LNCaP clone FGC (cell line): ENCODE measurements at regions not wholly inside any gene's neighbourhood (a gene's known extent, or its start where the extent isn't known, plus 50 kb on each side); places are given as distances from the start of the nearest gene placed in this dataset.
"Not testable (repeated sequence)": the region's sequence is repeated elsewhere in the genome, so short reads cannot be mapped to it uniquely, and the experiment has no call there.

Source experiments
- DNase-seq: peaks from one replicate; pipeline ENCODE4 v3.0.0-alpha.2; 2011; ENCODE audit warnings: low read depth
- H3K4me3 ChIP-seq: 2 replicates; pipeline ENCODE4 v1.5.1; 2011; ENCODE audit warnings: mild to moderate bottlenecking, low read depth, low read length, control low read depth
- CTCF ChIP-seq: IDR thresholded peaks from 2 replicates; pipeline ENCODE4 v1.5.1; 2012; ENCODE audit warnings: mild to moderate bottlenecking; ENCODE audit not compliant: control insufficient read depth, insufficient read depth; ENCODE audit errors: extremely low read depth

- H3K4me3 ChIP-seq = no peak overlapping the region
- no peak for TF ChIP-seq CTCF
- DNase-seq = no peak
Observed at GRCh38 chr1:239977416-239977815, 114.3 kb upstream of the FMN2 start.

GRCh38 chr1:239979456-239979855 is 112.2 kb upstream of the FMN2 start:
- no peak overlapping the region for H3K4me3 ChIP-seq
- TF ChIP-seq CTCF = no peak
- no peak for DNase-seq

- no peak for TF ChIP-seq CTCF
- no peak overlapping the region for H3K4me3 ChIP-seq
- no peak for DNase-seq
Observed at GRCh38 chr1:239982762-239983161, 108.9 kb upstream of the FMN2 start.

DNA sequence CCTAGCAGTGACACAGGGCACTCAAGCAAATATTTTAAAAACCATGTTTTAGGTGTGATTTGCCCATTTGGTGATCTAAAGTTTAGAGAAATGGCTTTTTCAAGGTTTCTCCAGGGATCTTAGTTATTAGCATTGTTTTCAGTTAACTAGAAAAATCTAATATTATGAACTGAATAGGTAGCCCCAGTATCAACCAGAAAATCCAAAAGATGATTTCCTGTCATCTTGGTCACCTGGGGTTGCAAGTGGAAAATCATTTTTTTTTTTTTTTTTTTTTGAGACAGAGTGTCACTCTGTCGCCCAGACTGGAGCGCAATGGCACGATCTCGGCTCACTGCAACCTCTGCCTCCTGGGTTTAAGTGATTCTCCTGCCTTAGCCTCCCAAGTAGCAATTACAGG is 106.6 kb upstream of the FMN2 start:
- DNase-seq = no peak
- no peak overlapping the region for H3K4me3 ChIP-seq
- TF ChIP-seq CTCF = no peak

- DNase-seq = peak; percentile 21
- H3K4me3 ChIP-seq = no peak overlapping the region
- TF ChIP-seq CTCF = peak; percentile 70
Observed at GRCh38 chr1:239987103-239987745, 104.5 kb upstream of the FMN2 start.

DNA sequence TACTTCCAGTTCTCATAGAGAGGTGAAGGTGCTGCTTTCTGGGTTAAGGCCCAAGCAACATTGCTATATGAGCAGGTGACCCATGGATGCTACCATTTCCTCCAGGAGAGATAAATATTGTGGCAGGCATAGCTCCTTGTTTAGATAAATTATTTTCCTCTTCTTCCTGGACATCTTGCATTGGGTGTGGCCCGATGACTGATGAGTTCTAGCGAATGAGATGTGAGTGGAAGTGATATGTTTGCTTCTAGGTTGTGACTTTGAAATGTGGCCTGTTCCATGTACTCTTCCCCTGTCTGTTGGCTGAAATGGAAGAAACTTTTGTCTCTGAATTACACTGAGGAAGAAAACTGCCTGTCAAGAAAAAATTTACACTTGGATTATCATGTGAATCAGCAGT is 101.7 kb upstream of the FMN2 start:
- no peak for DNase-seq
- no peak for TF ChIP-seq CTCF
- H3K4me3 ChIP-seq = no peak overlapping the region

GRCh38 chr1:239992566-239992965 is 99.1 kb upstream of the FMN2 start:
- not testable (repeated sequence) for H3K4me3 ChIP-seq, DNase-seq
